Stimulated activated CD8-positive, alpha-beta memory T cell treated with anti-CD3 and anti-CD28 coated beads, Interleukin-4, amount 100 ng/mL, for 1 hour (primary cell): ENCODE measurements at regions not wholly inside any gene's neighbourhood (a gene's known extent, or its start where the extent isn't known, plus 50 kb on each side); places are given as distances from the start of the nearest gene placed in this dataset.

Experiments used
- DNase-seq, 2 donors: peaks; one replicate each; pipeline ENCODE4 v3.0.0-alpha.2; 2020; ENCODE audit warnings: low read depth in 2 of 2, low spot score in 1 of 2

DNA sequence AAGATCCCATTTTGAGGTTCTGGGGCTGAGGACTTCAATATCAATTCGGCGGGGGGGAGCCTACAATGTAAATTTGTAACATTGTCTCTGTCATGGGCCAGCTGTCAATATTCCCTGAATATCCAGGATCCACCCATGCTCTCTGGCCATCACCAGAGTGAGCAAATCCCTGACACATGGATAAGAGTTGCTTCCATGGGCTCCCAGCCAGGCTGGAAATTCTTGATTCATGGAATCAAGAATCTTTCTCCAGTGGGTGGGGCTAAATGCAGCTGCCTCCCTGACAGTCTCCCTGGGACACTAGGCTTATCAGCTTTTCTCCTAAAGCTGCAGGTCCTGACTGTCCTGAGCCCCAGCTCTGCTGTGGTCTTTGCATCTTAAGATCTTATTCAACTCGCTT, 86.9 kb upstream of the IGLL5 start:
- DNase-seq, result no peak

DNA sequence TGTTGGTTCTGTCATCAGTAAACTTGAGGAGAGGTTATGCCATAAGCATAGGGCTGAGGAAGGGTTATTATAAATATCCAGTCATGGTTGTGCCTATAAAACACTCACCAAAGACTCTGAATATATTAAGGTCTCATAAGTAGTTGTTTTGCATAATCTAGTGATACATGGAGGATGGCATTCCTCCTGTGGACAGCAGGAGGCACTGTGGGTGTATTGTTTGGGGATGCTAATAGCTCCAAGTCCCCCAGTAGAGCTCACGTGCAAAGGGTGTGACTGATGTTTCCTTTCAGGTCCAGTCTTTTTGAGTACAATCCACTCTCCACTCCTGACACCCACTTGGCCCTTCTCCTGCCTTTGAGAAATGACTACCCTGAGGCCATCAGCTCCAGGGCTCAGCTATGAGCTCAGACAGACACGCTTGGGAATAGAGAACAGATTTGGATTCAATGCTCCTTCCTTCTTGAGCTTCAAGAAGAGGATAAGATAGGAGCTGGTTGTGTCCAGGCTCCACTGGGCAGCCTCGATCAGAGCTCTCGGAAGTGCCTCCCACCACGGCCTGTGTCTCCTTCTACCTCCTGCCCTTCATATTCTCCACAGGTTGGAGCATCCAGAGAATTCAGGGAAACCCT, 85.2 kb upstream of the IGLL5 start:
- DNase-seq, result peak in 1 of 2 donors; percentile 20

DNA sequence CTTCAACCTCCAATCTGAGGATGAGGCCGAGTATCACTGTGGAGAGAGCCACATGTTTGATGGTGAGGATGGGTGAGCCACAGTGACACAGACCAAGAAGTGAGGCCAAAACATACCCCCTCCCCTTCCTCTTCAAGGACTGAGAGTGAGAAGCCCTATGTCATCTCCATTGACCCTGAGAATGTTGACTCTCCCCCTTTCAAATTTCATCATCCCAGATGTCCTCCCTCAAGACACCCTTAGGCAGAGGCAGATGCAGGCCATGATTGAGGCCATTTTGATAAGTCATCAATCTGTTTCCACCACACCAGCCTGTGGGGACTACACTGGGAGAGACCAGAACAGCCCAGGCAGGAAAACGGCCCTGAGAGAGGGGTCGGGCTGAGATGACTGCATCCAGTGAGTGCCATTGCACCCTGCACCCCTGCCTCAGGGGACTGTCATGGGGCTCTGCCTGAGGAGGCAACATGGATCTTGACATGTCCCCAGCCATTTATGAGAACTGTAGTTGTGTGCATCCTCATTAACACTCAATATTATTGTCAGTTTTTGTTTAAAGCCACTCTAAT, 84.2 kb upstream of the IGLL5 start:
- DNase-seq, result no peak

DNA sequence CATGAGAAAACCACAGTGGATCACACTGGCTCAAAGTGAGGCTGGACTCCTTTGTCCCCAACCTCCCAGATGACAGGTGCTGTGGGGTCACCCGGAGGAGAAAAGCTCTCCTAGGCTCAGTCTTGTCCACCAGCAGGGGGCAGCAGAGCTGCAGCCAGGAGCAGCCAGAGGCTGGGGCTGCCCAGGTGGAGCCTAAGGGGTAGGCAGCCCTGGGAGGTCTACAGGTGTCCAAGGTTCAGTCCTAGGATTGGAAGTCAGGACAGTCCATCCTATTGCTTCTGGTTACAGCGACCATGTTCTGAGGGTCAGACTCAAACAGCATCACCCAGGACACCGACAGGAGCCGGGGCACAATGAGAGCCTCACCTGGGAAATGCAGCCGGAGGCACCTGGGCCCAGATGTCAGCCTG, 77.6 kb upstream of the IGLL5 start:
- peak in 1 of 2 donors; percentile 41 for DNase-seq

DNA sequence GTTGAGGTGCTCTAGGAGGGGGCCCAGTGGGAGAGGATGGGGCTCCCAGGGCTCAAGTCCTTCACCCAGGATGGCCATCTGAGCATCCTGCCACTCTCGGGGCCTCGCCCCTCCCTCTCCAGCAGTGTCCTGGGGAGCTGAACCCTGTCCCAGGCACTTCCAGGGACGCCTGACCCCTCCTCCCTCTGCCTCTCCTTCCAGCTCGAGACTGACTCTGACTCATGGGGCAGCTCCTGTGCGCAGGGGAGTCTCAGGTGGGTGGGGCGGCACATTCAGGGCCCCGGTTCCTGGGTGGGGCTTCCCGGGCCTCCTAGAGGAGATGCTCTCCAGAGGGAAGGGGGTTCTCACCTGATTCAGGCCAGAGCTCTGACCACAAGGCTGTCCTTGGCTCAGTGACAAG, 77.1 kb upstream of the IGLL5 start:
- DNase-seq, result no peak

DNA sequence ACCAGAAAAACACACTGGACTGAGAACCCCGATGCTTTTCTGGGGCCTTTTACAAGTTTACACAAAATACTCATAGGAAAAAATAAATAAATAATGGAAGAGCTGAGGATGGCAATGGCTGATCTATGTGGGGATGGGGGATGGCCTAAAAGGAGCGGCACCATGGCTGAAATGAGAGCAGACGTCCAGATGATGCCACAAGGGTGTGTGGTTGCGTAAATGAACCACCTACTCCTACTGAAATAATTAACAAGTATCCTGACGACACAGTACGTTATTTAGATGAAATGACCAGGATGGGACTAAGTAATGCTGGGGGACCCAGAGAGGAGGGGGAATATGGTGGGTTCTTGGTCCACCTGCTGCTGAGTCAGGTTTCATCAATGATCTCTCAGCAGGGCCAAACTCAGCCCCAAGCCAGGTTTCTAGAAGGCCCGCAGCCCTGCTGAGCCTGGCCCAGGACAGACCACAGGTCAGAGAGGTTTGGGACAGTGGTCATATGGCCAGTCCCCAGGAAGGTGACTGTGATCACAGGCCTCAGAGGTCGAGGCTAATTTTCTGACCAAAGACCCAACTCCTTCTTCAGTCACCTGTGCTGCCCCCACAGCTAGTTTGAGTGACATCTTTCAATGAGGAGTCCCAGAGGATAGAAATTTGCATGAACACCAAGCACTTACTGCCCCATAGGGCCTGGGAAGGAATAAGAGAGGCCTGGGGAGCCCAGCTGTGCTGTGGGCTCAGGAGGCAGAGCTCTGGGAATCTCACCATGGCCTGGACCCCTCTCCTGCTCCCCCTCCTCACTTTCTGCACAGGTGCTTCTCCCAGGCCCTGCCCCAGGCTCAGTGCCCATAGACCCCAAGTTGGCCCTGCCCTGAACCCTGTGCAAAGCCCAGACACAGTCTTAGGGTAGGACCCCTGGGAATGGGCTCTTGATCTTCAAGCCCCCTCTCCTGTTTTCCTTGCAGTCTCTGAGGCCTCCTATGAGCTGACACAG, 76.3 kb upstream of the IGLL5 start:
- no peak for DNase-seq

DNA sequence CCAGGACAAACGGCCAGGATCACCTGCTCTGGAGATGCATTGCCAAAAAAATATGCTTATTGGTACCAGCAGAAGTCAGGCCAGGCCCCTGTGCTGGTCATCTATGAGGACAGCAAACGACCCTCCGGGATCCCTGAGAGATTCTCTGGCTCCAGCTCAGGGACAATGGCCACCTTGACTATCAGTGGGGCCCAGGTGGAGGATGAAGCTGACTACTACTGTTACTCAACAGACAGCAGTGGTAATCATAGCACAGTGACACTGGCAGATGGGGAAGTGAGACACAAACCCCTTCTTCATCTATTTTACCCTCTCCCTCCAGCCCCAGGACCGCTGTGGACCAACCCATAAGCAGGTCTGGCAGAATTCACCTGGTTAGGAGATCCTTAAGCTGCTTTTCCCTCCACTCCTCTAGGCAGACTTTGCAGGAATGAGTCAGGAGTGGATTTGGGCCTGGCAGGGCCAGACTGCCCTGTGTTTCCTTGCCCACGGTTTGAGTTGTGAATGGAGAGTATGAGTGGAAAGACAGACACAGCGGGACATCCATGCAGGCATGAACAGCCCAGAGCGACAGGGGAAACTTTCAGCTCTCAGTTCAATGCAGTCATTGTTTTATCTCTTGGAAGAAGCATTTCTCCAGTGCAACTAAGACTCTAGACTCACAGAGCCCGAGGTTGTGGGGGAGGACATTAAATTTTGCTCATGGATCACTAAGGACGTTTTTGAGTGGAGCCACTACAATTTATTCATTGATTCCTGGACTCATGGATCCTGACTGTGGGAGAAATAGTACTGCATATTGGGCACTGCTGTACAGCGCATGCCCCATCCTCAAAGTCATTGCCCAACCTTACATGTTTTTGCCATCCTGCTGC, 75.3 kb upstream of the IGLL5 start:
- no peak for DNase-seq

DNA sequence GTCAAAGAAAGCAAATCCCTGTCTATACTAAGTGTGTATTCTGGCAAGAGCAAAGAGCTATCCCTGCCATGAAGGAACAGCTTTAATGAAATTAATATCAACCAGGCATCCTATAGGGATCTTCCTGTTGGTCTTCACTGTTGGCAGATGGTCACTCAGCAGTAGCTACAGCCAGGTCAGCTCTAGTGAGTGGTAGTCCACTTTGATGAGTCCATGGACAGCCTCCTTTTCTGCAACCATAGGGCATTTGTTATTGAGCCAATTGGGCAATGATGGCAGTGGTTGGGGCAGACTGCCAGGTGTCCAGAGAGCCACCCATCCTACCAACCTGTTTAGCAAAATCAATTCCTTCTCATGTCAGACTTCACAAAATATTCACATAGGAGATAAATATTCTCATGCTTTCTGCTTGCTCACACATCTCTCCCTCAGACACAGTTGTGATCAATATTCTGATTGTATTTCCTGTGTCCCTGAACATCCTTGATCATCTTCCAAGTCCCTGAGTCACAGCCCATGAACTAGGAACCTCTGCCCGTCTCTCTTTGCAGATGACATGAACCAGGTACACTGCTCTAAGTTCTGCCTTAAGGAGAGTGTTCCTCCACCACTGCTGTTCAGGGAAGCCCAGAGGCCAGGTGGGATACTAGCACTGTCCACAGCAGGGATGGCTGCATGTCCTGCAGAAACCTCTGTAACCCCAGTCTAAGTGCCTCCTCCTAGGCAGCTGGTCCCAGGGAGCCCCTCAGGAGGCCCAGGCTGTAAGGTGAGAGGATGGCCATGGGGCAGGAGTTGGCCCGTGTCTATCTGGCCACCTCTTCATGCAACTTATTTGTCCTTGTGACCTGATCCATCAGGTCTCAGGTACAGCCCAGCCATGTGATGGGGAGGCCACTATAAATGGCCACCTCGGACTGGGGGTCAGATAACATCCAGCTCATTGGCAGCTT, 74.2 kb upstream of the IGLL5 start:
- DNase-seq, result no peak

DNA sequence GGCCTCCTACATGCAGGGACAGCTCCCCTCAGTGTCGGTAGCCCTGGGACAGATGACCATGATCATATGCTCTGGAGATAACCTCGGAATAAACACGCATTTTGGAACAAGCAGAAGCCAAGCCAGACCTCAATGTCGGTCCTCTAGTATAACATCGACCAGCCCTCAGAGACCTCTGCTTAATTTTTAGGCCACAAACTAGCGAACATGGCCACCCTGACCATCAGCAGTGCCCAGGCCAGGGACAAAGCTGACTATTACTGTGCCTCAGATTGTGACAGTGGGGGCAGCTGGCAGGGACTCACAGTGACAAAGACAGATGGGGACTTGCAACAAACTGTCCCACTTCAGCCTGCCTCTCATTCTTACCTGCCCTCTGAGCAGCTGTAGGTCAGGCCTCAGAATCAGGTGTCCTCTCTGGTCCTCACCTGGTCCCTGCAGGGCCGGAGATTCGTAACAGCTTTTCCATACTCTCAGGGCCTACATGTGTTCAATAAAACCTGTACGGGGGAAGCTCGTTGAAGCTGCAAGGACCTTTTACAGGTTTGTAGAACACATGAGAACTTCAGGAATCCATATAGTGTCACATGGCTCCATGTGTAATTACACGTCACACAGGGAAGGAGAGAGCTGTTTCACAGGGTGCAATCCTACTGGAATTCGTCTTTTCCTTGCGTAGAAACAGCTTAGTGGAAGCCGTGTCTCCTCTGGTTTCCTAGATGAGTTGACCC, 72.8 kb upstream of the IGLL5 start:
- no peak for DNase-seq

DNA sequence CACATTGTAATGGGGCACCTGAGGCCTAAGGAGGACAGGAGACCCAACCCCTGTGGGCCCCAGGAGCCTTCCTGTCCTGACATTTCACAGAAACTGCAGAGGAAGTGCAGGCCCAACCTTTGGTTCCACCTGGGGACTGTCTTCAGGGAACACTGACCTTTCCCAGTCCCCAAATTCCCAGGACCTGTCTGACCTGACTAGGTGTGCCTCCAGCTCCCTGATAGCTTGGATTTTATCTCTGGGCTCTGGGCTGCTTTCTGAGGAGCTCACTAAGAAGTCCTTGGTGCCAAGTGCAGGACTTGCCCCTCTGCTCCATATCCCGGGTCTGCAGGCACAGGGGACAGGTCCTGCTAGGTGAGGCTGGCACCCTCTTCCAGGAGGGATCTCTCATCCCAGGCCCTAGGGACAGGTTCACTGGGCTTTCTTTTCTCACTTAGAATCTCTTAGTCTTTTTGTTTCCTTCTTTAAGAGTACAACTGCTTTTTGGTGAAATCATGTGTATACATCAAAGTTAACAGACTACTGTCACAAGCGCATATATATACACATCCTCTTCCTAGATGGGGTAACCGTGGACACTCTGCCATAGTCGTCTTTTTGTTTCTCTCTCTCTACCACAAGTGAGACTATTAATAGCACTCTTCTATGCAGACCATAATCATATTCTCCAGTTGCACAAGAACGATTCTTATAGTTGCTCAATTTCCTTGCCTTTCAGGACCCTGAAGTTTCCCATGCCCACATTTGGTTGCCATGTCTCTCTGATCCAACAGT, 72.0 kb upstream of the IGLL5 start:
- DNase-seq, result no peak

DNA sequence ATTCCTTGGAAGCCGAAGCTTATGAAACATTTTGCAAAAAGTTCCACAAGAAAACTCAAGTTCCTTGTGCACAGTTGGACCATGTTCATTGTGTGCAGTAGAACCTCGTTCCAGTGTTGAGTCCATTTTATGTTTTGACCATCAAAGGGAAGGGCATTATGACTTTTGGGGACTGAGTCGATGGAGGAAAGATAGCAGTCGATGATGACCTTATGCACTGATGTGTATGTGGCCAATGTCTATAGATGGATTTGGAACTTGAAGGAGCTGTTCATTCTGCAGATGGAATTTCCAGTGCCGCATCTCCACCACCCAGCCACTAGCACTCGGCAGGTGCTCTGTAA, 71.5 kb upstream of the IGLL5 start:
- DNase-seq, result no peak

DNA sequence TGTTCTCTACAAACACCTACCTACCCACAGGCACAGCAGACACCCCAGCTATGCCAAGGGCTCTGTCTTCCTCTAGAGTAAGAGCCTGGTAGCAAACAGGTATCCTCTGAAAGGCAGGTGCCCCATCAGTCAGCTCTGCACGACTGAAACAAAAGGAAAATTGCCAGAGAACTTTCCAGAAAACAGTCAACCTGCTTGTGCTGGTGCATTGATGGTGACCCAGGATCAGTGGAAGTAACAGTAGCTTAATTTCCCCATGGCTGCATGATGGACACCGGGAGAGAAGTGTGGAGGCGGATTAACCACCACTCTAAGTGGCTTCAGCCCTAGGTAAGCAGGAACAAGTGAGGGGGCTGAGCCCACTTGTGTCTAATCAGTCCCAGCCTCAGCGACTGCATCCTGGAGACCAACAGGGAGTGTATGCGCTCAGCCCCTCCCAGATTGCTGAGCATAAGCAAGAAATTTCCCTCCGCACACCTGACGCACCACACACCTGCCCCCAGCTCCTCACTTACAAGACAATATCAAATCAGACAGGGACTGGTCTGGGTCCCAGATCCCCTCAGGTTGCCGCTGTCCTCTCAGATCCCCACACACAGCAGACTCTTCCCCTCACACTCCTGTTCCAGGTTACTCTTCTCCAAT, 70.7 kb upstream of the IGLL5 start:
- DNase-seq, result no peak

DNA sequence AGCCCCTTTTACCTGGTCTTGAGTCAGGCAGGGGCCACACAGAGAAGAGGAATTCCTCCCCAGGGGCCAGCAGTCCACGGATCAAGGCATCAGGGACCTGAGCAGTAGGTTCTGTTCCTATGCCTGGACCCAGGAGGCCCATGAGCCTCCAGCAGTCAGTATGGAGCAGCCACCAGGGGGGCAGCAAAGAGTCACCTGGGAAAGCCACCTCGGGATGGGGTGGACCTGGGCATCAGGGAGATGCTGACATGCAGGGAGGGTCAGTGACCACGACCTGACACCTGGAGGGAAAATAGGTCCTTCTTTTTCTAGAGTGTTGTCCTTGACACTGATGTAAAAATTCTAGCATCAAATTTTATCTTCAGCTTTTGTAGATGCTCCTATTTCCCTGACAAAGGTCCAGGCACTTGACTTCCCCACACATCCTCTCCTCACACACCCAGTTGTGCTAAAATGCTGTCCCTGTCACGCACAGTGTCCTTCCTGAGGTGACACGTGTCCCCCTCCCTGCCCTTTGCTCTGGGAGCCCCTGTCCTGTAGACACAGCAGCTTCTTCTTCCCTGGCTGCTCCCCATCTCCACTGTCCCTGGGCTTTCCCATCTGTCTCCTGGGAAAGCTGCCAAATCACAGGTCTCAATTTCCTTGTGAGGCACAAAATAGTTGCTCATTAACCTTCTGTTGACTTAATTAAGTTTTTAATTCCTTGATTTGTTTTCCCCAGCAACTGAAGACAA, 70.0 kb upstream of the IGLL5 start:
- no peak for DNase-seq

DNA sequence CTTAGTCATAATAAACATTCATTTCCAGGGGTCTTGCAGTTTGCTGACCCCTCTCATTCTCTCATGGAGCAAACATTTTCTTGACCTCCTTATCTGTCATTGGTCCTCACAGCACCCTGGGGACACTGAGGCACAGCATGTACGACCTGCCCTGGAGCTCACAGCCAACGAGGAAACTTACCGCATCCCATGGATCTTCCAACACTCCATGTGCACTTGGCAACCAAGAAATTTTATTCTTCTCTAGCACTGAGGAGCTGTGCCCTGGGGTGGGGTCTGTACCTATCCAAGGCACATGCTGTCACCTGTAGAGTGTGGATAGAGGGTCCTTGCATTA, 69.4 kb upstream of the IGLL5 start:
- no peak for DNase-seq

DNA sequence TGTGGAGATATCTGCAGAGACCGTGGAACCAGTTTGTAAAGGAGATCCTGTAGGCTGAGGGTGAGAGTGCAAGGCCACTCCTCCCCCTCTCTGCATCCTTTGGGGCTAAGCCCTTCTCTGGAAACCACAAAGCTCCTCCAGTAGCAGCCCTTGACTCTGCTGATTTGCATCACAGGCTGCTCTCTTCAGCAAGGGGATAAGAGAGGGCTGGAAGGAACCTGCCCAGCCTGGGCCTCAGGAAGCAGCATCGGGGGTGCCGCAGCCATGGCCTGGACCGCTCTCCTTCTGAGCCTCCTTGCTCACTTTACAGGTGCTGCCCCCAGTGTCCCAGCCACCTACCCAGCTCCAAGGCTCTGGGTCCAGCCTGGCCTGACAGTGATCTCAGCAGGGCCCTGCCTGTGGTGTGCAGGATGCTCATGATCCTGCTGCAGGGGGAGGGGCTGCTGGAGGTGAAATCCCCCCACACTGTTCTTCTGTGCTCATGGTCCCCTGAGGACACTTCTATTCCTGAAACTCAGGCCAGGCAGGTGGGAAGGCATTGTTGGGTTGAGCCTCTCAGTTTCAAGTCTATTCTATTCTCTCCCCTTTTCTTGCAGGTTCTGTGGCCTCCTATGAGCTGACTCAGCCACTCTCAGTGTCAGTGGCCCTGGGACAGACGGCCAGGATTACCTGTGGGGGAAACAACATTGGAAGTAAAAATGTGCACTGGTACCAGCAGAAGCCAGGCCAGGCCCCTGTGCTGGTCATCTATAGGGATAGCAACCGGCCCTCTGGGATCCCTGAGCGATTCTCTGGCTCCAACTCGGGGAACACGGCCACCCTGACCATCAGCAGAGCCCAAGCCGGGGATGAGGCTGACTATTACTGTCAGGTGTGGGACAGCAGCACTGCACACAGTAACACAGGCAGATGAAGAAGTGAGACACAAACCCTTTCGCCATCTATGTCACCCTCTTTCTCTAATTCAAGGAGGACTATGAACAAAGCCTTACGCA, 68.5 kb upstream of the IGLL5 start:
- DNase-seq, result no peak

DNA sequence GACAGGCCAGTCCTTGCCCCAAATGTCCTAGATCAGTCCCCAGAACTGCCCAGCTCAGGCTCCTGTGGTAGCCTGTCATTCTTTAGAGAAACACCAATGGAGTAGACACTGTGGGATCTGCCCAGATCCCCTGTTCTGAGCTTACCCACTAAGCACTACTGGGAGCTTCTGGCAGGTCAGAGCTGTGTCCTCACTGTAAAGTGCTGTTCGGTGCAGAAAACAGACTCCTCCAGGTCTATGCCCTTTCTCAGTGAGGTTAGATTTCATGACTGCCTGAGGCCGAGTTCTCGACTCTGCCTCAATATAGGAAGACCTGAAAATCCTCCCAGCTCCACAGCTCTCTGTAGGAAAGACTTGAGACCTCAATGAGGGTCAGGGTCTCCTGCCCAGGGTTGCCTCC, 67.5 kb upstream of the IGLL5 start:
- DNase-seq, result no peak

DNA sequence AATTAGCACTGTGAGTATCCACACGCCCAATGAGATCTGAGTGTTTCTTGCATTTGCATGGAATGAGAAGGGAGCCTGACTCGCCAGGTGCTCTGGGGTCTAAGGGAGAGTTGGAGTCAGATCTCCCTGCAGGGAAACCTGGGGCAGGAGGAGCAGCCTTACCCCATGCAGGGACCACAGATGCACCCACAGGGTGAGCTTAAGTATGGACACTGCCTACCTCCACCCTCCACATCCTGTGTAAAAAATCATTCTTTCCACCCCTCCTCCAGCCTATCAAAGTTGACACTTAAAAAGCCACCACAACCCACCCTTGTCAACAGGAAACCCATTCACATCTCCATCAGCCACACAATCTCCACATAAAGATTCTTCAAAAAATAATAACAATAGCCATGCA, 67.0 kb upstream of the IGLL5 start:
- no peak for DNase-seq
